IMR-90 (cell line): ENCODE measurements at regions not wholly inside any gene's neighbourhood (a gene's known extent, or its start where the extent isn't known, plus 50 kb on each side); places are given as distances from the start of the nearest gene placed in this dataset.

Source experiments
- ATAC-seq: fragments of 200-7000 bp; cut with Tn5 transposase; 2 replicates; pipeline ENCODE4 v1.9.1; 2020; ENCODE audit warnings: low read depth, mild to moderate bottlenecking, moderate library complexity
- BruUV-seq: library from RNA; stranded (reverse); fragments of 400-500 nt; replicated peaks from 2 replicates; lab custom pipeline; 2021; lab: Mats Ljungman, UMichigan
- CTCF ChIA-PET: fragments of 300-600 bp; formaldehyde crosslinking; extraction: SDS; loops from one replicate; lab custom pipeline; 2021; ENCODE audit warnings: antibody characterized with exemption; lab: Yijun Ruan, JAX
- POLR2A ChIA-PET: fragments of 300-600 bp; sonication (Branson Sonifier 250); formaldehyde crosslinking; loops from one replicate; lab custom pipeline; 2022; ENCODE audit warnings: antibody characterized with exemption; ENCODE audit not compliant: unreplicated experiment; lab: Charles Lee
- DNase-seq: peaks from one replicate; pipeline ENCODE4 v3.0.0; 2013
- H2AFZ ChIP-seq: replicated peaks from 2 replicates; pipeline ENCODE3; 2013; ENCODE audit warnings: low read length, mild to moderate bottlenecking; ENCODE audit not compliant: poor library complexity
- H2AK5ac ChIP-seq: 2 replicates; pipeline ENCODE4 v1.6.1; 2013; ENCODE audit warnings: low read depth, low read length, inconsistent platforms
- H2AK9ac ChIP-seq: replicated peaks from 2 replicates; pipeline ENCODE3; 2013; ENCODE audit warnings: mild to moderate bottlenecking, low read depth, low read length, moderate library complexity; ENCODE audit not compliant: poor library complexity
- H2BK120ac ChIP-seq: 2 replicates; pipeline ENCODE4 v1.6.1; 2013; ENCODE audit warnings: low read depth, low read length, inconsistent platforms
- H2BK15ac ChIP-seq: 3 replicates; pipeline ENCODE4 v1.6.1; 2013; ENCODE audit warnings: low read depth, low read length, inconsistent platforms
- H2BK20ac ChIP-seq: 2 replicates; pipeline ENCODE4 v1.6.1; 2013; ENCODE audit warnings: low read depth, mild to moderate bottlenecking, inconsistent platforms, low read length, moderate library complexity
- H2BK5ac ChIP-seq: 2 replicates; pipeline ENCODE4 v1.6.1; 2013; ENCODE audit warnings: mild to moderate bottlenecking, low read depth, low read length, inconsistent platforms; ENCODE audit not compliant: poor library complexity, severe bottlenecking
- H3K14ac ChIP-seq: replicated peaks from 2 replicates; pipeline ENCODE4 v1.6.1; 2013; ENCODE audit warnings: low read depth, low read length, inconsistent platforms
- H3K18ac ChIP-seq: 2 replicates; pipeline ENCODE4 v1.6.1; 2013; ENCODE audit warnings: low read depth, low read length, control low read depth
- H3K23ac ChIP-seq: 2 replicates; pipeline ENCODE4 v1.6.1; 2013; ENCODE audit warnings: low read depth, low read length, inconsistent platforms
- H3K27ac ChIP-seq: 2 replicates; pipeline ENCODE4 v1.5.1; 2013; ENCODE audit warnings: mild to moderate bottlenecking, control low read depth, low read length; ENCODE audit not compliant: insufficient read depth
- H3K27me3 ChIP-seq: 2 replicates; pipeline ENCODE4 v1.6.1; 2013; ENCODE audit warnings: low read length; ENCODE audit not compliant: control insufficient read depth, insufficient read depth
- H3K36me3 ChIP-seq: 2 replicates; pipeline ENCODE4 v1.6.1; 2013; ENCODE audit warnings: low read length, mixed read lengths; ENCODE audit not compliant: control insufficient read depth, insufficient read depth
- H3K4ac ChIP-seq: 2 replicates; pipeline ENCODE4 v1.6.1; 2013; ENCODE audit warnings: low read depth, low read length, inconsistent platforms
- H3K4me1 ChIP-seq: 2 replicates; pipeline ENCODE4 v1.6.1; 2013; ENCODE audit warnings: low read length, mixed read lengths; ENCODE audit not compliant: control insufficient read depth, insufficient read depth
- H3K4me2 ChIP-seq: 2 replicates; pipeline ENCODE4 v1.6.1; 2013; ENCODE audit warnings: low read depth, mild to moderate bottlenecking, control low read depth, low read length, moderate library complexity
- H3K4me3 ChIP-seq: 2 replicates; pipeline ENCODE4 v1.5.1; 2013; ENCODE audit warnings: low read depth, mild to moderate bottlenecking, control low read depth, low read length, moderate library complexity; ENCODE audit not compliant: insufficient read depth
- H3K56ac ChIP-seq: 2 replicates; pipeline ENCODE4 v1.6.1; 2013; ENCODE audit warnings: low read length, inconsistent platforms; ENCODE audit not compliant: insufficient read depth; ENCODE audit errors: extremely low read depth
- H3K79me1 ChIP-seq, 2 experiments: 2 replicates each; pipeline ENCODE4 v1.6.1; 2013; ENCODE audit warnings: low read length in 2 of 2, inconsistent platforms in 1 of 2, low read depth in 1 of 2
- H3K9ac ChIP-seq: 2 replicates; pipeline ENCODE4 v1.6.1; 2013; ENCODE audit warnings: low read depth, low read length, control low read depth
- H3K9me1 ChIP-seq: 2 replicates; pipeline ENCODE4 v1.6.1; 2013; ENCODE audit warnings: low read length, inconsistent platforms; ENCODE audit not compliant: insufficient read depth
- H3K9me3 ChIP-seq: 2 replicates; pipeline ENCODE4 v1.6.1; 2013; ENCODE audit warnings: low read length; ENCODE audit not compliant: control insufficient read depth, insufficient read depth
- H4K20me1 ChIP-seq: 2 replicates; pipeline ENCODE4 v1.6.1; 2013; ENCODE audit warnings: low read length, inconsistent platforms; ENCODE audit not compliant: insufficient read depth
- H4K5ac ChIP-seq: 2 replicates; pipeline ENCODE4 v1.6.1; 2013; ENCODE audit warnings: mild to moderate bottlenecking, low read depth, low read length, control low read depth
- H4K8ac ChIP-seq, 2 experiments: 2 replicates each; pipeline ENCODE4 v1.6.1; 2013; ENCODE audit warnings: low read depth in 2 of 2, low read length in 2 of 2, control low read depth in 1 of 2, inconsistent platforms in 1 of 2
- H4K91ac ChIP-seq: 2 replicates; pipeline ENCODE4 v1.6.1; 2013; ENCODE audit warnings: low read depth, low read length, inconsistent platforms; ENCODE audit not compliant: insufficient read depth
- CEBPB ChIP-seq: IDR thresholded peaks from 2 replicates; pipeline ENCODE4 v1.6.1; 2012; ENCODE audit warnings: low read depth, low read length, improper control_type of control experiment
- RAD21 ChIP-seq: IDR thresholded peaks from 2 replicates; pipeline ENCODE4 v1.6.1; 2012; ENCODE audit warnings: low read length, improper control_type of control experiment
- USF2 ChIP-seq: fragments of 150-350 bp; IDR thresholded peaks from 2 replicates; pipeline ENCODE4 v1.6.1; 2017; ENCODE audit warnings: mild to moderate bottlenecking, antibody characterized with exemption, low read length, low read depth
- WGBS, 2 experiments: methylation state at CpG; one replicate each; pipeline versions ENCODE4 v1.1.5 to v1.1.7; 2013; ENCODE audit warnings: missing lambda C conversion rate in 2 of 2; ENCODE audit not compliant: insufficient read length in 1 of 2; ENCODE audit errors: extremely low coverage in 2 of 2; 5-methylcytosine and 5-hydroxymethylcytosine counted together
- dilution Hi-C: fragments of 300-500 bp; cut with HindIII; formaldehyde crosslinking; loops from one replicate; pipeline ENCODE4 v1.14.3; 2018; ENCODE audit warnings: low sequenced_read_pairs; ENCODE audit not compliant: unreplicated experiment
- in situ Hi-C: fragments of 300-500 bp; cut with MboI; formaldehyde crosslinking; loops from 3 replicates; pipeline ENCODE4 v1.14.3; 2019; ENCODE audit warnings: low sequenced_read_pairs, inconsistent platforms, mixed read lengths
- intact Hi-C: fragments of 100-400 bp; cut with micrococcal nuclease; formaldehyde crosslinking; loops from 2 replicates; pipeline ENCODE4 v1.10.0; 2022

DNA sequence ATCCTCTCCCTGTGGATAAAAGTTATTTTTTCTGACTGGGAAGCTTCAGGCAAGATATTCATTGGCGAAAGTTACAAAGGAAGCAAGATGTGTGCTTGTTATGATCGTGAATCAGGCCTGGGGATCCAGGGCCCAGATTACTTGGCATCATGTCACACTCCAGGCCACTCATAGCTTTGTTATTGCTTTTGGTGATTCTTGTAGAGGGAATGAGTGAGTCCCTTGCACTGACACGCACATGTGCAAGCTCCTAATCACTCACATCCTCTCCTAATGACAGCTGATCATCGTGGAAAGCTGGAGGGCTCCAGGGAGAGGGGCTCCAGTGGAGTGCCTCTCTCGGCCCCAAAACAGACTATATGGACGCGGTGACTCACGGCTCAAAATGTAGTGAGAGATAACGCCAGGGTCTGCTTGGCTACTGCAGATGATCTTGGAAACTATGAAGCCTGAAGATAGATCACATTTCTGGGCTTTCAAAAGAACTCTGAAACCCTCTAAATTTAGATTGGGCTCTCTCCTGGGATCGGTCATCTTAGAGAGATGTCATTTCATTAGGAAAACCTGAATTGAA, 481.1 kb upstream of the USP24 start (continued):
- TF ChIP-seq RAD21 = peak; percentile 26; the same call in 1 of the 2 replicates

DNA sequence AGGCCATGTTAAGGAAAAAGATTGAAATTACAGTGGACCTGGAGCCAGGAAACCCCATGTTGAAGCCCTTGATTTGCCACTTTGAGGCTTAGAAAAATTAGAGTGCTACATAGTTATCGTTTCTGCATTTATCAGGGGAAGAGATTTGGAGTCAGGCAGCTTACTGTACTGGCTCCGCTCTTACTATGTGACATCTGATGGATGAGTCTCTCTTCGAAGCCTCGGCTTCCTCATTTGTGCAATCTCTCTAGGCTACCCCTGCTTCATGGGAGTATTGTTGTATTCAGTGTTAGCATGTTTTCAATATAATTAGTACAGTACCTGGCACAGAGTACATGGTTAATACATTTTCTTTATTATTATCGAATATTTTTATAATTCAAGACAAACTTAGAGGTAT, 480.4 kb upstream of the USP24 start:
- Histone ChIP-seq H3K56ac (peak overlapping the region; percentile 92), H3K27me3 (no peaks in the 10 kb centered on the region), H3K18ac (peak overlapping the region; percentile 98), H3K9me1 (peaks cover 24% of the 10 kb centered on the region), H2BK120ac (peak overlapping the region; percentile 99), H3K9ac (peak overlapping the region; percentile 68), H2BK15ac (peak overlapping the region; percentile 94), H3K23ac (peak overlapping the region; percentile 75), H3K14ac (peak overlapping the region; percentile 80), H3K36me3 (no peaks in the 10 kb centered on the region), H3K4me1 (peaks cover 30% of the 10 kb centered on the region), H2BK5ac (peak overlapping the region; percentile 84), H4K20me1 (no peaks in the 10 kb centered on the region), H3K4ac (peak overlapping the region; percentile 87), H2AK5ac (peak overlapping the region; percentile 73), H4K91ac (peak overlapping the region; percentile 93), H4K5ac (peak overlapping the region; percentile 97), H2AFZ (peak overlapping the region; percentile 2), H3K27ac (peak overlapping the region; percentile 83), H3K9me3 (no peaks in the 10 kb centered on the region), H3K79me1 (no peaks in the 10 kb centered on the region), H4K8ac (peak overlapping the region; percentile 81 to 93), H2AK9ac (peak overlapping the region; percentile 21), H2BK20ac (peak overlapping the region; percentile 92), H3K4me2 (no peak overlapping the region), H3K4me3 (no peak overlapping the region)
- intact Hi-C loops = no loop called here
- POLR2A ChIA-PET = interaction anchor here (0.6 kb wide), 1 partner anchor 181 kb away, joined by 3 read pairs; no protein-coding TSS in a partner anchor
- DNase-seq (peak; percentile 43), ATAC-seq (peak; percentile 16; the same call in 1 of the 2 replicates)
- CTCF ChIA-PET = interaction anchor here (0.6 kb wide), 1 partner anchor 24 kb away, joined by 3 read pairs; no protein-coding TSS in a partner anchor
- BruUV-seq = no TSS peak
- dilution Hi-C loops = no loop called here
- WGBS, 2 experiments = no CpG with 5 or more reads among the region's 5 CpGs
- in situ Hi-C loops = no loop called here
- TF ChIP-seq CEBPB = peak; percentile 65
- no peak for TF ChIP-seq USF2
